ENCODE measurements at regions not wholly inside any gene's neighbourhood (a gene's known extent, or its start where the extent isn't known, plus 50 kb on each side); places are given as distances from the start of the nearest gene placed in this dataset.

- TF ChIP-seq RAD21 (IDR thresholded peaks at IDR 0.05; ENCODE audit: low read depth) (no peak), CTCF (IDR thresholded peaks at IDR 0.05 in 2 of 3, conservative IDR thresholded peaks at IDR 0.05 in 1 of 3; ENCODE audit: borderline replicate concordance in 1 of 3, insufficient read depth in 1 of 3, low read depth in 2 of 3, low read length in 2 of 3) (no peak), EZH2phosphoT487 (IDR thresholded peaks at IDR 0.05; ENCODE audit: borderline replicate concordance) (no peak), REST (IDR thresholded peaks at IDR 0.05; ENCODE audit: low read depth) (no peak), SP1 (IDR thresholded peaks at IDR 0.05; ENCODE audit: low read depth) (no peak), ZNF274 (IDR thresholded peaks at IDR 0.05; ENCODE audit: low read depth, low read length) (no peak), EZH2 (IDR thresholded peaks at IDR 0.05) (no peak), EGR1 (IDR thresholded peaks at IDR 0.05; ENCODE audit: low read depth) (no peak), YY1 (IDR thresholded peaks at IDR 0.05; ENCODE audit: extremely low read depth, insufficient replicate concordance, low read depth, low read length) (no peak), ATF3 (IDR thresholded peaks at IDR 0.05) (no peak), JUND (IDR thresholded peaks at IDR 0.05) (no peak), ZFX (IDR thresholded peaks at IDR 0.05) (no peak), POLR2AphosphoS5 (IDR thresholded peaks at IDR 0.05; ENCODE audit: low read depth, low read length) (no peak), MAX (IDR thresholded peaks at IDR 0.05) (no peak)
Measured at GRCh38 chr11:29227811-29228210, 789.0 kb downstream of the KCNA4 start.
